HepG2 (cell line): ENCODE measurements at regions not wholly inside any gene's neighbourhood (a gene's known extent, or its start where the extent isn't known, plus 50 kb on each side); places are given as distances from the start of the nearest gene placed in this dataset.

Source experiments
- CENPT ChIP-seq: sonication (generic); formaldehyde crosslinking; IDR thresholded peaks from 2 replicates; pipeline ENCODE4 v1.8.0; 2022; ENCODE audit warnings: low read depth, mild to moderate bottlenecking, moderate library complexity, missing genetic modification reagents
- GRHL1 ChIP-seq: sonication (generic); formaldehyde crosslinking; conservative IDR thresholded peaks from 2 replicates; pipeline ENCODE4 v1.8.0; 2022; ENCODE audit warnings: missing genetic modification reagents
- HIC2 ChIP-seq: sonication (generic); formaldehyde crosslinking; IDR thresholded peaks from 2 replicates; pipeline ENCODE4 v1.9.0; 2022; ENCODE audit warnings: low read depth, missing genetic modification reagents
- HNRNPLL ChIP-seq: fragments of 200-400 bp; formaldehyde crosslinking; IDR thresholded peaks from 2 replicates; pipeline ENCODE4 v1.6.1; 2017; ENCODE audit warnings: mild to moderate bottlenecking, low read depth, low read length; ENCODE audit not compliant: poor library complexity, severe bottlenecking
- HOMEZ ChIP-seq: IDR thresholded peaks from 2 replicates; pipeline ENCODE4 v1.6.1; 2016; ENCODE audit warnings: low read depth
- KMT2A ChIP-seq: sonication (generic); formaldehyde crosslinking; IDR thresholded peaks from 2 replicates; pipeline ENCODE4 v1.4.0; 2020; ENCODE audit warnings: missing genetic modification reagents
- MED13 ChIP-seq: sonication (generic); formaldehyde crosslinking; IDR thresholded peaks from 2 replicates; pipeline ENCODE4 v1.5.0; 2020; ENCODE audit warnings: missing genetic modification reagents
- MYPOP ChIP-seq: sonication (generic); formaldehyde crosslinking; IDR thresholded peaks from 2 replicates; pipeline ENCODE4 v1.8.1; 2023; ENCODE audit warnings: mild to moderate bottlenecking, moderate library complexity, missing genetic modification reagents
- PBX2 ChIP-seq: IDR thresholded peaks from 2 replicates; pipeline ENCODE4 v1.6.1; 2016; ENCODE audit warnings: control low read depth
- SP2 ChIP-seq: sonication (generic); formaldehyde crosslinking; IDR thresholded peaks from 2 replicates; pipeline ENCODE4 v1.5.1; 2020; ENCODE audit warnings: mild to moderate bottlenecking, missing genetic modification reagents
- YY1 ChIP-seq: IDR thresholded peaks from 2 replicates; pipeline ENCODE4 v1.6.1; 2011; ENCODE audit warnings: low read length, low read depth, moderate library complexity, mild to moderate bottlenecking; ENCODE audit not compliant: insufficient read depth, insufficient replicate concordance
- ZNF232 ChIP-seq: sonication (generic); formaldehyde crosslinking; IDR thresholded peaks from 2 replicates; pipeline ENCODE4 v1.4.0; 2020; ENCODE audit warnings: missing genetic modification reagents, borderline replicate concordance
- ZNF234 ChIP-seq: sonication (generic); formaldehyde crosslinking; conservative IDR thresholded peaks from 2 replicates; pipeline ENCODE4 v1.5.1; 2020; ENCODE audit warnings: mild to moderate bottlenecking, missing genetic modification reagents
- ZNF296 ChIP-seq: sonication (generic); formaldehyde crosslinking; conservative IDR thresholded peaks from 2 replicates; pipeline ENCODE4 v1.5.0; 2020; ENCODE audit warnings: mild to moderate bottlenecking, missing genetic modification reagents
- ZNF550 ChIP-seq: sonication (generic); formaldehyde crosslinking; IDR thresholded peaks from 2 replicates; pipeline ENCODE4 v1.4.0; 2020; ENCODE audit warnings: mild to moderate bottlenecking, missing genetic modification reagents, borderline replicate concordance
- ZNF563 ChIP-seq: sonication (generic); formaldehyde crosslinking; IDR thresholded peaks from 2 replicates; pipeline ENCODE4 v1.8.0; 2022; ENCODE audit warnings: mild to moderate bottlenecking, moderate library complexity, missing genetic modification reagents
- ZNF598 ChIP-seq: sonication (generic); formaldehyde crosslinking; IDR thresholded peaks from 2 replicates; pipeline ENCODE4 v1.5.1; 2020; ENCODE audit warnings: mild to moderate bottlenecking, missing genetic modification reagents, borderline replicate concordance
- ZNF709 ChIP-seq: sonication (generic); formaldehyde crosslinking; IDR thresholded peaks from 2 replicates; pipeline ENCODE4 v1.5.0; 2020; ENCODE audit warnings: mild to moderate bottlenecking, missing genetic modification reagents
- ZNF891 ChIP-seq: sonication (generic); formaldehyde crosslinking; IDR thresholded peaks from 2 replicates; pipeline ENCODE4 v1.5.0; 2020; ENCODE audit warnings: mild to moderate bottlenecking, missing genetic modification reagents
- ZSCAN5A ChIP-seq: sonication (generic); formaldehyde crosslinking; IDR thresholded peaks from 2 replicates; pipeline ENCODE4 v1.8.0; 2022; ENCODE audit warnings: mild to moderate bottlenecking, missing genetic modification reagents, borderline replicate concordance

- TF ChIP-seq ZSCAN5A (CRISPR knock-in tag) (peak; percentile 29; the same call in 1 of the 2 replicates), HNRNPLL (peak; percentile 71), ZNF234 (CRISPR knock-in tag) (no peak), MED13 (CRISPR knock-in tag) (no peak), HIC2 (peak; percentile 76), KMT2A (no peak), CENPT (no peak), MYPOP (peak; percentile 76), GRHL1 (CRISPR knock-in tag) (no peak), PBX2 (CRISPR knock-in tag) (no peak), ZNF563 (CRISPR knock-in tag) (peak; percentile 48; the same call in 1 of the 2 replicates), SP2 (CRISPR knock-in tag) (no peak), ZNF550 (CRISPR knock-in tag) (no peak), ZNF891 (CRISPR knock-in tag) (peak; percentile 63), ZNF296 (no peak), ZNF598 (peak; percentile 94; the same call in 1 of the 2 replicates), ZNF232 (peak; percentile 71; the same call in 1 of the 2 replicates), HOMEZ (CRISPR knock-in tag) (no peak), ZNF709 (CRISPR knock-in tag) (no peak; the same call in 1 of the 2 replicates), YY1 (peak; percentile 60)
These were observed 219.3 kb upstream of the ATP10A start (continued) for GRCh38 chr15:26082221-26083109.
